Suprapubic skin (tissue), 4 donors: ENCODE measurements at regions not wholly inside any gene's neighbourhood (a gene's known extent, or its start where the extent isn't known, plus 50 kb on each side); places are given as distances from the start of the nearest gene placed in this dataset.

Source experiments
- CTCF ChIP-seq, 2 donors: fragments of 200-600 bp in 1 of 2; fragments of 450-650 bp in 1 of 2; sonication (generic) in 1 of 2; IDR thresholded peaks; one replicate each; pipeline ENCODE4 v1.5.1; 2016 to 2019; ENCODE audit warnings: antibody characterized with exemption in 2 of 2, mild to moderate bottlenecking in 1 of 2, moderate library complexity in 1 of 2
- EP300 ChIP-seq: sonication (generic); formaldehyde crosslinking; IDR thresholded peaks from one replicate; pipeline ENCODE4 v1.6.1; 2017; ENCODE audit warnings: antibody characterized with exemption
- POLR2A ChIP-seq, 2 donors: fragments of 450-650 bp; IDR thresholded peaks; one replicate each; pipeline ENCODE4 v1.6.1; 2017; ENCODE audit warnings: antibody characterized with exemption in 2 of 2, mild to moderate bottlenecking in 2 of 2, moderate library complexity in 2 of 2
- POLR2AphosphoS5 ChIP-seq, 3 donors: sonication (generic); formaldehyde crosslinking; IDR thresholded peaks; one replicate each; pipeline ENCODE4 v1.6.1; 2017; ENCODE audit warnings: antibody characterized with exemption in 3 of 3

GRCh38 chr6:8674126-8674525 is 238.8 kb upstream of the SLC35B3 start:
- no peak for TF ChIP-seq POLR2A (IDR thresholded peaks at IDR 0.05)
- no peak for TF ChIP-seq CTCF (IDR thresholded peaks at IDR 0.05)
- TF ChIP-seq POLR2AphosphoS5 (IDR thresholded peaks at IDR 0.05) = no peak
- no peak for TF ChIP-seq EP300
